GM23338 (cell line): ENCODE measurements at regions not wholly inside any gene's neighbourhood (a gene's known extent, or its start where the extent isn't known, plus 50 kb on each side); places are given as distances from the start of the nearest gene placed in this dataset.

Experiments
- ATAC-seq: fragments of 200-7000 bp; cut with Tn5 transposase; 3 replicates; pipeline ENCODE4 v1.9.1; 2020
- DNase-seq: peaks from one replicate; pipeline ENCODE4 v3.0.0-alpha.2; 2015; ENCODE audit warnings: low spot score
- H2AFZ ChIP-seq: fragments of 200-600 bp; sonication (generic); 2 replicates; pipeline ENCODE4 v1.8.0; 2016; ENCODE audit warnings: antibody characterized with exemption, mild to moderate bottlenecking, moderate library complexity
- H3F3A ChIP-seq: fragments of 200-600 bp; sonication (generic); replicated peaks from 2 replicates; pipeline ENCODE4 v1.8.0; 2017; ENCODE audit warnings: antibody characterized with exemption, mixed run types, low read depth
- H3K27ac ChIP-seq: fragments of 200-600 bp; sonication (generic); 2 replicates; pipeline ENCODE4 v1.6.1; 2016; ENCODE audit warnings: low read depth
- H3K27me3 ChIP-seq: fragments of 200-600 bp; sonication (generic); 2 replicates; pipeline ENCODE4 v1.8.0; 2016; ENCODE audit warnings: mild to moderate bottlenecking, mixed run types, moderate library complexity; ENCODE audit not compliant: insufficient read depth
- H3K36me3 ChIP-seq: fragments of 200-600 bp; sonication (generic); 2 replicates; pipeline ENCODE4 v1.8.0; 2016; ENCODE audit warnings: mild to moderate bottlenecking; ENCODE audit not compliant: insufficient read depth
- H3K4me1 ChIP-seq: fragments of 200-600 bp; sonication (generic); 2 replicates; pipeline ENCODE4 v1.8.0; 2016; ENCODE audit warnings: mild to moderate bottlenecking, moderate library complexity; ENCODE audit not compliant: insufficient read depth
- H3K4me2 ChIP-seq: fragments of 200-600 bp; sonication (generic); 2 replicates; pipeline ENCODE4 v1.7.1; 2017; ENCODE audit warnings: mixed run types
- H3K4me3 ChIP-seq: fragments of 200-600 bp; sonication (generic); 2 replicates; pipeline ENCODE4 v1.6.1; 2016; ENCODE audit warnings: mixed run types
- H3K79me2 ChIP-seq: fragments of 200-600 bp; sonication (generic); replicated peaks from 2 replicates; pipeline ENCODE4 v1.8.0; 2017; ENCODE audit warnings: mild to moderate bottlenecking; ENCODE audit not compliant: insufficient read depth
- H3K9me2 ChIP-seq: fragments of 200-600 bp; sonication (generic); 2 replicates; pipeline ENCODE4 v1.8.0; 2017; ENCODE audit not compliant: insufficient read depth
- H4K20me1 ChIP-seq: fragments of 200-600 bp; sonication (generic); replicated peaks from 2 replicates; pipeline ENCODE4 v1.8.0; 2017; ENCODE audit warnings: mild to moderate bottlenecking; ENCODE audit not compliant: insufficient read depth
- H3K27ac Mint-ChIP-seq: 2 replicates; pipeline ENCODE4 v1.8.0; 2020; ENCODE audit warnings: inconsistent platforms, mild to moderate bottlenecking, moderate library complexity, mixed read lengths
- H3K27me3 Mint-ChIP-seq: 3 replicates; pipeline ENCODE4 v1.8.0; 2022; ENCODE audit warnings: low read depth, mild to moderate bottlenecking, moderate library complexity, mixed read lengths, inconsistent platforms; ENCODE audit not compliant: insufficient read depth, poor library complexity
- H3K36me3 Mint-ChIP-seq: 3 replicates; pipeline ENCODE4 v1.8.0; 2021; ENCODE audit warnings: low read depth, mild to moderate bottlenecking, inconsistent platforms, moderate library complexity, mixed read lengths
- H3K4me1 Mint-ChIP-seq: 3 replicates; pipeline ENCODE4 v1.8.0; 2020; ENCODE audit warnings: mild to moderate bottlenecking, inconsistent platforms, mixed read lengths
- H3K4me3 Mint-ChIP-seq: 3 replicates; pipeline ENCODE4 v1.8.0; 2021; ENCODE audit warnings: moderate library complexity, mild to moderate bottlenecking, inconsistent platforms, mixed read lengths
- H3K9me3 Mint-ChIP-seq: 3 replicates; pipeline ENCODE4 v1.8.0; 2020; ENCODE audit warnings: moderate library complexity, mild to moderate bottlenecking, inconsistent platforms, mixed read lengths
- CREB1 ChIP-seq: fragments of 250-450 bp; sonication (Bioruptor Pico); IDR thresholded peaks from 2 replicates; pipeline ENCODE4 v1.5.0; 2020; ENCODE audit warnings: low read depth, mild to moderate bottlenecking, moderate library complexity
- ETS1 ChIP-seq: IDR thresholded peaks from 2 replicates; pipeline ENCODE4 v1.6.1; 2016; ENCODE audit warnings: antibody characterized with exemption
- EZH2 ChIP-seq: fragments of 200-600 bp; sonication (generic); IDR thresholded peaks from one replicate; pipeline ENCODE4 v1.8.0; 2017; ENCODE audit warnings: antibody characterized with exemption, mild to moderate bottlenecking, low read depth; ENCODE audit not compliant: unreplicated experiment
- EZH2phosphoT487 ChIP-seq: fragments of 200-600 bp; sonication (generic); IDR thresholded peaks from one replicate; pipeline ENCODE4 v1.8.1; 2018; ENCODE audit warnings: antibody characterized with exemption; ENCODE audit not compliant: unreplicated experiment
- JUNB ChIP-seq: IDR thresholded peaks from one replicate; pipeline ENCODE4 v1.6.1; 2016; ENCODE audit warnings: antibody characterized with exemption; ENCODE audit not compliant: unreplicated experiment
- STAT1 ChIP-seq: IDR thresholded peaks from one replicate; pipeline ENCODE4 v1.6.1; 2016; ENCODE audit warnings: antibody characterized with exemption; ENCODE audit not compliant: unreplicated experiment
- ZNF114 ChIP-seq: fragments of 250-450 bp; sonication (Bioruptor Pico); IDR thresholded peaks from 2 replicates; pipeline ENCODE4 v1.5.0; 2020; ENCODE audit warnings: mild to moderate bottlenecking, moderate library complexity
- ZNF331 ChIP-seq: fragments of 250-450 bp; sonication (Bioruptor Pico); IDR thresholded peaks from 2 replicates; pipeline ENCODE4 v1.5.0; 2020; ENCODE audit warnings: low read depth, mild to moderate bottlenecking, moderate library complexity
- TF ChIP-seq, protein P1 (sequence below): fragments of 250-450 bp; sonication (Bioruptor Pico); IDR thresholded peaks from 2 replicates; pipeline ENCODE4 v1.5.0; 2020; ENCODE audit warnings: mild to moderate bottlenecking, moderate library complexity
- TF ChIP-seq, protein P2 (sequence below): IDR thresholded peaks from one replicate; pipeline ENCODE4 v1.6.1; 2018; ENCODE audit warnings: antibody characterized with exemption; ENCODE audit not compliant: unreplicated experiment

- Histone ChIP-seq H3K27me3 (no peaks in the 10 kb centered on the region), H3K4me3 (no peak overlapping the region), H3K79me2 (no peaks in the 10 kb centered on the region), H3K27ac (no peak overlapping the region), H3K4me2 (no peak overlapping the region), H3F3A (no peaks in the 10 kb centered on the region), H3K36me3 (no peaks in the 10 kb centered on the region), H2AFZ (no peak overlapping the region), H3K4me1 (no peaks in the 10 kb centered on the region), H3K9me2 (no peaks in the 10 kb centered on the region), H4K20me1 (no peaks in the 10 kb centered on the region)
- Mint-ChIP-seq H3K27ac (peak overlapping the region; percentile 65; the same call in 1 of the 2 replicates), H3K4me1 (no peaks in the 10 kb centered on the region), H3K36me3 (no peaks in the 10 kb centered on the region), H3K27me3 (peaks cover 7% of the 10 kb centered on the region), H3K9me3 (no peaks in the 10 kb centered on the region), H3K4me3 (no peak overlapping the region)
- ATAC-seq (no peak), DNase-seq (no peak)
- no peak for TF ChIP-seq EZH2
- no peak for TF ChIP-seq EZH2phosphoT487
- no peak for TF ChIP-seq ZNF114 (CRISPR knock-in tag)
- TF ChIP-seq, protein P1, sequence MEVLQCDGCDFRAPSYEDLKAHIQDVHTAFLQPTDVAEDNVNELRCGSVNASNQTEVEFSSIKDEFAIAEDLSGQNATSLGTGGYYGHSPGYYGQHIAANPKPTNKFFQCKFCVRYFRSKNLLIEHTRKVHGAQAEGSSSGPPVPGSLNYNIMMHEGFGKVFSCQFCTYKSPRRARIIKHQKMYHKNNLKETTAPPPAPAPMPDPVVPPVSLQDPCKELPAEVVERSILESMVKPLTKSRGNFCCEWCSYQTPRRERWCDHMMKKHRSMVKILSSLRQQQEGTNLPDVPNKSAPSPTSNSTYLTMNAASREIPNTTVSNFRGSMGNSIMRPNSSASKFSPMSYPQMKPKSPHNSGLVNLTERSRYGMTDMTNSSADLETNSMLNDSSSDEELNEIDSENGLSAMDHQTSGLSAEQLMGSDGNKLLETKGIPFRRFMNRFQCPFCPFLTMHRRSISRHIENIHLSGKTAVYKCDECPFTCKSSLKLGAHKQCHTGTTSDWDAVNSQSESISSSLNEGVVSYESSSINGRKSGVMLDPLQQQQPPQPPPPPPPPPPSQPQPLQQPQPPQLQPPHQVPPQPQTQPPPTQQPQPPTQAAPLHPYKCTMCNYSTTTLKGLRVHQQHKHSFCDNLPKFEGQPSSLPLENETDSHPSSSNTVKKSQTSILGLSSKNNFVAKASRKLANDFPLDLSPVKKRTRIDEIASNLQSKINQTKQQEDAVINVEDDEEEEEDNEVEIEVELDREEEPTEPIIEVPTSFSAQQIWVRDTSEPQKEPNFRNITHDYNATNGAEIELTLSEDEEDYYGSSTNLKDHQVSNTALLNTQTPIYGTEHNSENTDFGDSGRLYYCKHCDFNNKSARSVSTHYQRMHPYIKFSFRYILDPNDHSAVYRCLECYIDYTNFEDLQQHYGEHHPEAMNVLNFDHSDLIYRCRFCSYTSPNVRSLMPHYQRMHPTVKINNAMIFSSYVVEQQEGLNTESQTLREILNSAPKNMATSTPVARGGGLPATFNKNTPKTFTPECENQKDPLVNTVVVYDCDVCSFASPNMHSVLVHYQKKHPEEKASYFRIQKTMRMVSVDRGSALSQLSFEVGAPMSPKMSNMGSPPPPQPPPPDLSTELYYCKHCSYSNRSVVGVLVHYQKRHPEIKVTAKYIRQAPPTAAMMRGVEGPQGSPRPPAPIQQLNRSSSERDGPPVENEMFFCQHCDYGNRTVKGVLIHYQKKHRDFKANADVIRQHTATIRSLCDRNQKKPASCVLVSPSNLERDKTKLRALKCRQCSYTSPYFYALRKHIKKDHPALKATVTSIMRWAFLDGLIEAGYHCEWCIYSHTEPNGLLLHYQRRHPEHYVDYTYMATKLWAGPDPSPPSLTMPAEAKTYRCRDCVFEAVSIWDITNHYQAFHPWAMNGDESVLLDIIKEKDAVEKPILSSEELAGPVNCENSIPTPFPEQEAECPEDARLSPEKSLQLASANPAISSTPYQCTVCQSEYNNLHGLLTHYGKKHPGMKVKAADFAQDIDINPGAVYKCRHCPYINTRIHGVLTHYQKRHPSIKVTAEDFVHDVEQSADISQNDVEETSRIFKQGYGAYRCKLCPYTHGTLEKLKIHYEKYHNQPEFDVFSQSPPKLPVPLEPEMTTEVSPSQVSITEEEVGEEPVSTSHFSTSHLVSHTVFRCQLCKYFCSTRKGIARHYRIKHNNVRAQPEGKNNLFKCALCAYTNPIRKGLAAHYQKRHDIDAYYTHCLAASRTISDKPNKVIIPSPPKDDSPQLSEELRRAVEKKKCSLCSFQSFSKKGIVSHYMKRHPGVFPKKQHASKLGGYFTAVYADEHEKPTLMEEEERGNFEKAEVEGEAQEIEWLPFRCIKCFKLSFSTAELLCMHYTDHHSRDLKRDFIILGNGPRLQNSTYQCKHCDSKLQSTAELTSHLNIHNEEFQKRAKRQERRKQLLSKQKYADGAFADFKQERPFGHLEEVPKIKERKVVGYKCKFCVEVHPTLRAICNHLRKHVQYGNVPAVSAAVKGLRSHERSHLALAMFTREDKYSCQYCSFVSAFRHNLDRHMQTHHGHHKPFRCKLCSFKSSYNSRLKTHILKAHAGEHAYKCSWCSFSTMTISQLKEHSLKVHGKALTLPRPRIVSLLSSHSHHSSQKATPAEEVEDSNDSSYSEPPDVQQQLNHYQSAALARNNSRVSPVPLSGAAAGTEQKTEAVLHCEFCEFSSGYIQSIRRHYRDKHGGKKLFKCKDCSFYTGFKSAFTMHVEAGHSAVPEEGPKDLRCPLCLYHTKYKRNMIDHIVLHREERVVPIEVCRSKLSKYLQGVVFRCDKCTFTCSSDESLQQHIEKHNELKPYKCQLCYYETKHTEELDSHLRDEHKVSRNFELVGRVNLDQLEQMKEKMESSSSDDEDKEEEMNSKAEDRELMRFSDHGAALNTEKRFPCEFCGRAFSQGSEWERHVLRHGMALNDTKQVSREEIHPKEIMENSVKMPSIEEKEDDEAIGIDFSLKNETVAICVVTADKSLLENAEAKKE (CRISPR knock-in tag), result no peak
- TF ChIP-seq ZNF331 (CRISPR knock-in tag), result no peak
- TF ChIP-seq STAT1, result no peak
- TF ChIP-seq, protein P2, sequence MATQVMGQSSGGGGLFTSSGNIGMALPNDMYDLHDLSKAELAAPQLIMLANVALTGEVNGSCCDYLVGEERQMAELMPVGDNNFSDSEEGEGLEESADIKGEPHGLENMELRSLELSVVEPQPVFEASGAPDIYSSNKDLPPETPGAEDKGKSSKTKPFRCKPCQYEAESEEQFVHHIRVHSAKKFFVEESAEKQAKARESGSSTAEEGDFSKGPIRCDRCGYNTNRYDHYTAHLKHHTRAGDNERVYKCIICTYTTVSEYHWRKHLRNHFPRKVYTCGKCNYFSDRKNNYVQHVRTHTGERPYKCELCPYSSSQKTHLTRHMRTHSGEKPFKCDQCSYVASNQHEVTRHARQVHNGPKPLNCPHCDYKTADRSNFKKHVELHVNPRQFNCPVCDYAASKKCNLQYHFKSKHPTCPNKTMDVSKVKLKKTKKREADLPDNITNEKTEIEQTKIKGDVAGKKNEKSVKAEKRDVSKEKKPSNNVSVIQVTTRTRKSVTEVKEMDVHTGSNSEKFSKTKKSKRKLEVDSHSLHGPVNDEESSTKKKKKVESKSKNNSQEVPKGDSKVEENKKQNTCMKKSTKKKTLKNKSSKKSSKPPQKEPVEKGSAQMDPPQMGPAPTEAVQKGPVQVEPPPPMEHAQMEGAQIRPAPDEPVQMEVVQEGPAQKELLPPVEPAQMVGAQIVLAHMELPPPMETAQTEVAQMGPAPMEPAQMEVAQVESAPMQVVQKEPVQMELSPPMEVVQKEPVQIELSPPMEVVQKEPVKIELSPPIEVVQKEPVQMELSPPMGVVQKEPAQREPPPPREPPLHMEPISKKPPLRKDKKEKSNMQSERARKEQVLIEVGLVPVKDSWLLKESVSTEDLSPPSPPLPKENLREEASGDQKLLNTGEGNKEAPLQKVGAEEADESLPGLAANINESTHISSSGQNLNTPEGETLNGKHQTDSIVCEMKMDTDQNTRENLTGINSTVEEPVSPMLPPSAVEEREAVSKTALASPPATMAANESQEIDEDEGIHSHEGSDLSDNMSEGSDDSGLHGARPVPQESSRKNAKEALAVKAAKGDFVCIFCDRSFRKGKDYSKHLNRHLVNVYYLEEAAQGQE, result no peak
- TF ChIP-seq JUNB, result no peak
- no peak for TF ChIP-seq ETS1
- TF ChIP-seq CREB1 (CRISPR knock-in tag), result no peak
These were observed 255.6 kb downstream of the PREX1 start for GRCh38 chr20:48571949-48572847.
